H54 (cell line): ENCODE measurements at regions not wholly inside any gene's neighbourhood (a gene's known extent, or its start where the extent isn't known, plus 50 kb on each side); places are given as distances from the start of the nearest gene placed in this dataset.

Experiments used
- DNase-seq: peaks from one replicate; pipeline ENCODE4 v3.0.0; 2011; ENCODE audit warnings: low spot score, mixed read lengths; ENCODE audit not compliant: insufficient read length
- FAIRE-seq: peaks from 3 replicates; lab custom pipeline; 2011; peaks lifted over from hg19 to GRCh38; lab: Jason Lieb, UNC
- POLR2A ChIP-seq: IDR thresholded peaks from 2 replicates; pipeline ENCODE4 v1.6.1; 2011; ENCODE audit warnings: low read depth, mild to moderate bottlenecking, low read length

- FAIRE-seq (no peak), DNase-seq (no peak)
- no peak for TF ChIP-seq POLR2A
These were observed 615.0 kb upstream of the FANCL start for GRCh38 chr2:58856100-58856499.

DNA sequence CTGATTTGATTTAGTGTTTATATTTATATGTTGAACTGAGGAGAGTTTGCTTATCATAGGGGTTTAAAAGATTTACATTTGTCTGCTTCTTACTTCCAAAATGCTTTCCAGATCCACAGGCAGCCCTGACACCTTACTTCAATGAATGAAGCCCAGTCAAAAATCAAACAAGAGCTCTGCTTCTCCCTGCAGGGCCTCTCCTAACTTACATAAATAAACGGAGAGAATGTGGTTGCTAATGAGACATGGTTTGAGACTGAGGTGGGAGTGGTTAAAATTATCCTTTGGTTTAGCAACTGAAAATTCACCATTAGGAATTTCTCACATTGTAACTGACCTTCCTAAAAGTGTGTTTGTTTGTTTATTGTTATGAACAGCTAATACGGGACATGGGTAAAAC, 612.3 kb upstream of the FANCL start:
- FAIRE-seq: no peak
- no peak for DNase-seq
- TF ChIP-seq POLR2A: no peak

- FAIRE-seq (no peak), DNase-seq (no peak)
- TF ChIP-seq POLR2A: no peak
These were observed 611.8 kb upstream of the FANCL start for GRCh38 chr2:58852905-58853304.

- DNase-seq (no peak), FAIRE-seq (no peak)
- no peak for TF ChIP-seq POLR2A
These were observed 611.1 kb upstream of the FANCL start for GRCh38 chr2:58852243-58852642.

DNA sequence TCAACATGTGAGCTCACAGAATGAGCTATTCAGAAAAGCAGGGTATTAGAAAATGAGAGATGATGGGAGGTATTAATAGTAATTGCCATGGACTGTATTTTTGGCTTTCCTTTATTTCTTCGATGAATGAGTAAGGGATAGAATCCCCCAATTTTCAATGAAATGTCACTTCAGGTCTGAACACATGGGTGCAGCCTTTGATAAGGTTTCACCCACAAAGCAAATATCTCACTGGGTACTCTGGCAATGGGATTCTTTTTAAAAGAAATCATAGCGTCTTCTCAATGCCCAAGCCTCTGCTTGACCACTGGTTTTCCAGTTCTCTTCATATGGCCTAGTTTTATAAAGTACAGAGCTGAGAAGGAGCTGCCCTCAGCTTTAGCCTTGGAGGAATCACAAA, 610.5 kb upstream of the FANCL start:
- TF ChIP-seq POLR2A: no peak
- DNase-seq: no peak
- no peak for FAIRE-seq

DNA sequence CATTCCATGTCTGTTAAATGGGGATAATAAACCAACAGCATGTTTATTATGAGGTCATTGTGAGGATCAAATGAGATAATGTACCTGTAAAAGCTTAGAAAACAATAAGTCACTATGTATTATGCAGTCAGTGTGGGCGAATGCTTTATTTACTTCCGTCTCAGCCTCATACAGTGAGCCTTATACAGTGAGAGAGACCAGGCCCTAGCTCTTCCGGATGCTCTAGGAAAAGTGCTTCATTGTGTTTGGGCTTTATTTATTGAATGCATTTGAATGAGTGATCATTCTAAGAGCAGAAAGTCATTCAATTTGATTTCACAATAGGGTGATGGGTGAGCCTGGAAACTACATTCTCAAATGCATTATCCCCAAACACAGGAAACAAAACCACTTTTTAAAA, 603.9 kb upstream of the FANCL start:
- TF ChIP-seq POLR2A: no peak
- DNase-seq (no peak), FAIRE-seq (no peak)

GRCh38 chr2:58842501-58843155, 601.5 kb upstream of the FANCL start:
- FAIRE-seq (no peak), DNase-seq (no peak)
- TF ChIP-seq POLR2A: no peak

GRCh38 chr2:58834404-58834803, 593.3 kb upstream of the FANCL start:
- TF ChIP-seq POLR2A: no peak
- FAIRE-seq (no peak), DNase-seq (no peak)

- no peak for TF ChIP-seq POLR2A
- no peak for DNase-seq
- no peak for FAIRE-seq
These were observed 585.7 kb upstream of the FANCL start for GRCh38 chr2:58826795-58827194.

DNA sequence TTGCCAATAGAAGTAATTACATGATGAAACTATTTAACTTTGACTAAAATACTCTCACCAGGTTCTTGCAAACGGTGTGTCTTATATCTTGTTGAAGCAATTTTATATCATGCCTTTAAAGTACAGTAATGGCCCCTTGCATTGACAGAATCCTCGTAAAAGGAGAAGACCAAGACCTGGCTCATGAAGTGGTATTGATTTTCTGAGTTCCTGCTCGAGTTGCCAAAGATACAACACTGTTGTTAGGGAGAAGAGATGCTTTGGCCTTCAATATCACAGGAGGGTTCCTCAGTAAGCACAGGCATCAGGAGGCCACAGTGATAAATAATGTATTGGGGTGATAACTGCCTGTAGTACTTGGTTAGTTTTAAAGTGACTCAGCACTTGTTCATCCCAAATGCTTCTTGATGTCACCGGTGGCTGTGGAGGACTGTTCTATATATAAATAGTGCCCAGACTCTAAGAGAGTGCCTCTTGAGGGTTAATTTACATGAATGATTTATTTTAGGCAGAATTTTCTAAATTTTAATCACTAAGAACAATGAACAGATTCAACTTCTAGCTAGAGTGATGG, 571.7 kb upstream of the FANCL start:
- no peak for TF ChIP-seq POLR2A
- FAIRE-seq (no peak), DNase-seq (no peak)

- TF ChIP-seq POLR2A: no peak
- FAIRE-seq (no peak), DNase-seq (no peak)
These were observed 564.0 kb upstream of the FANCL start for GRCh38 chr2:58805126-58805525.

DNA sequence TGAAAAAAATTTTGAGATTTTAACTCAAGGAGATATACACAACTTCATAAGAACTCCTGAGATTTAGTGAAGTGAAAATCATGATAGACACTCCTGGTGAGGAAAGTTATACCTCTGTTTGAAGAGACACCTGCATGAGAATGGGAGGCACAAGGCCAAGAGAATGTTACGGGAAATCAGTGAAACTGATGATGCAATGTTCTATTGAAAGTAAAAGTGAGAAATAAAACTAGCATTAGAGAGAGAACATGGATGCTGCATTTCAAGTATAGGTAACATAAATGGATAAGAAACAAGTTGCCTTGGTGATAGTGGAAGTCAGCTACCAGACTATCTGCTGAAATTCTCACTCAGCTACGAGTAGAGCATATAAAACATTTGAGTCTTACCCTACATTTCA, 562.1 kb upstream of the FANCL start:
- DNase-seq (no peak), FAIRE-seq (no peak)

GRCh38 chr2:58800881-58801280, 559.8 kb upstream of the FANCL start:
- FAIRE-seq: no peak

More for the DNA sequence above, 562.1 kb upstream of the FANCL start:
- no peak for TF ChIP-seq POLR2A

GRCh38 chr2:58798676-58799208, 557.6 kb upstream of the FANCL start:
- TF ChIP-seq POLR2A: no peak
- no peak for FAIRE-seq
- DNase-seq: no peak

More at GRCh38 chr2:58800881-58801280, 559.8 kb upstream of the FANCL start:
- no peak for DNase-seq
- no peak for TF ChIP-seq POLR2A

- FAIRE-seq (no peak), DNase-seq (no peak)
- TF ChIP-seq POLR2A: no peak
These were observed 555.2 kb upstream of the FANCL start for GRCh38 chr2:58796239-58796910.
